Right lobe of liver (tissue), 6 donors: ENCODE measurements at regions not wholly inside any gene's neighbourhood (a gene's known extent, or its start where the extent isn't known, plus 50 kb on each side); places are given as distances from the start of the nearest gene placed in this dataset.

Source experiments
- ATAC-seq, 4 donors: fragments of 200-7000 bp; cut with Tn5 transposase; one replicate each; pipeline ENCODE4 v1.9.1; 2020; ENCODE audit warnings: mild to moderate bottlenecking in 4 of 4, moderate library complexity in 4 of 4
- DNase-seq, 3 donors: peaks; one replicate each; pipeline ENCODE4 v3.0.0-alpha.2; 2020
- H3K27ac ChIP-seq, 3 donors: fragments of 200-600 bp; one replicate each; pipeline ENCODE4 v1.8.0; 2022
- H3K27me3 ChIP-seq, 2 donors: fragments of 200-600 bp; one replicate each; pipeline ENCODE4 v1.8.0; 2022
- H3K36me3 ChIP-seq, 4 donors: fragments of 200-600 bp; sonication (generic) in 1 of 4; one replicate each; pipeline versions ENCODE4 v1.5.1 to v1.8.0; 2017 to 2022; ENCODE audit warnings: control low read depth in 1 of 4
- H3K4me1 ChIP-seq, 4 donors: fragments of 200-600 bp; sonication (generic) in 1 of 4; one replicate each; pipeline versions ENCODE4 v1.5.1 to v1.8.0; 2017 to 2022; ENCODE audit warnings: control low read depth in 1 of 4
- H3K4me3 ChIP-seq, 3 donors: fragments of 200-600 bp; one replicate each; pipeline ENCODE4 v1.8.0; 2022
- H3K9me3 ChIP-seq, 4 donors: fragments of 200-600 bp; sonication (generic) in 1 of 4; one replicate each; pipeline versions ENCODE4 v1.5.1 to v1.8.0; 2017 to 2022; ENCODE audit warnings: control low read depth in 1 of 4
- CTCF ChIP-seq, 4 donors: fragments of 200-600 bp in 3 of 4; fragments of 450-650 bp in 1 of 4; IDR thresholded peaks; one replicate each; pipeline versions ENCODE4 v1.5.1 to v1.8.0; 2016 to 2022; ENCODE audit warnings: antibody characterized with exemption in 4 of 4, mild to moderate bottlenecking in 2 of 4
- POLR2A ChIP-seq: fragments of 450-650 bp; IDR thresholded peaks from one replicate; pipeline ENCODE4 v1.6.1; 2017; ENCODE audit warnings: antibody characterized with exemption, mild to moderate bottlenecking
- WGBS: methylation state at CpG from one replicate; pipeline ENCODE4 v1.1.6; 2018; ENCODE audit warnings: low coverage, low lambda C conversion rate; ENCODE audit not compliant: insufficient coverage; ENCODE audit errors: missing lambda C conversion rate; 5-methylcytosine and 5-hydroxymethylcytosine counted together
- intact Hi-C, 2 donors: fragments of 100-400 bp; cut with DNase I; formaldehyde crosslinking; loops; one replicate each; pipeline versions ENCODE4 v1.11.2 to v1.14.1; 2022
- donor health status: DM: no; HTN: yes; CAD: no.
- donor health status: DM: no; HTN: no; CAD: no.
- donor health status: DM: no; HTN: no; CAD: no.
- donor health status: DM: no; HTN: yes; CAD: no.
- donor health status: DM: no; HTN: yes; CAD: no.

GRCh38 chr9:89998633-89999032 lies 393.8 kb downstream of the GADD45G start:
- WGBS, result 83% methylated on average over 3 of the region's 3 CpGs
- no peak for DNase-seq
- H3K27ac ChIP-seq, result peak overlapping the region; percentile 88 to 99 (median 98)
- H3K27me3 ChIP-seq, result no peaks in the 10 kb centered on the region
- H3K4me1 ChIP-seq, result peaks cover 0 to 60% (median 25%) of the 10 kb centered on the region in 4 donors
- ATAC-seq, result no peak
- TF ChIP-seq CTCF (IDR thresholded peaks at IDR 0.05), result no peak
- TF ChIP-seq POLR2A, result no peak
- no peaks in the 10 kb centered on the region for H3K9me3 ChIP-seq
- H3K4me3 ChIP-seq, result no peak overlapping the region
- intact Hi-C loops, result no loop called here
- H3K36me3 ChIP-seq, result no peaks in the 10 kb centered on the region

DNA sequence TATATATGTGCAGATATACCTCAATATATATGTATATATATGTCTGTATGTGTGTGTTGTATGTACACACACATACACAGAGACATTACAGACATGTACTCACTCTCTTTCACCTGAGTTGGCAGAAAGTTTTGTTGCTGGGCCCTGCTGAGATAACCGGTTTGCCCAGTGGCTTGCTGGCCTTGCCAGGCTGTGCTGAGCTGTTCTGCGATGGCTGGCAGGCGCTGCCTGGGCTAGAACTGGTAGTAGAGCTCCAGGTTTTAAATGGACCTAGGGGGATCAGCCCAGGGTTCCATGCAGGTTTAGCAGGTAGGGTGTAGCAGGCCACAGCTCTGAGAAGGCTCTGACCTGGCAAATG lies 394.3 kb downstream of the GADD45G start:
- Histone ChIP-seq H3K4me1 (peaks cover 0 to 56% (median 23%) of the 10 kb centered on the region in 4 donors), H3K27ac (peak overlapping the region; percentile 88 to 99 (median 98)), H3K27me3 (no peaks in the 10 kb centered on the region), H3K9me3 (no peaks in the 10 kb centered on the region), H3K4me3 (no peak overlapping the region), H3K36me3 (no peaks in the 10 kb centered on the region)
- no peak for TF ChIP-seq CTCF (IDR thresholded peaks at IDR 0.05)
- TF ChIP-seq POLR2A, result no peak
- intact Hi-C loops, result no loop called here
- WGBS, result 38% methylated on average over 2 of the region's 3 CpGs
- DNase-seq (peak; percentile 51 to 81 (median 77)), ATAC-seq (peak; percentile 15 to 50 (median 37))

DNA sequence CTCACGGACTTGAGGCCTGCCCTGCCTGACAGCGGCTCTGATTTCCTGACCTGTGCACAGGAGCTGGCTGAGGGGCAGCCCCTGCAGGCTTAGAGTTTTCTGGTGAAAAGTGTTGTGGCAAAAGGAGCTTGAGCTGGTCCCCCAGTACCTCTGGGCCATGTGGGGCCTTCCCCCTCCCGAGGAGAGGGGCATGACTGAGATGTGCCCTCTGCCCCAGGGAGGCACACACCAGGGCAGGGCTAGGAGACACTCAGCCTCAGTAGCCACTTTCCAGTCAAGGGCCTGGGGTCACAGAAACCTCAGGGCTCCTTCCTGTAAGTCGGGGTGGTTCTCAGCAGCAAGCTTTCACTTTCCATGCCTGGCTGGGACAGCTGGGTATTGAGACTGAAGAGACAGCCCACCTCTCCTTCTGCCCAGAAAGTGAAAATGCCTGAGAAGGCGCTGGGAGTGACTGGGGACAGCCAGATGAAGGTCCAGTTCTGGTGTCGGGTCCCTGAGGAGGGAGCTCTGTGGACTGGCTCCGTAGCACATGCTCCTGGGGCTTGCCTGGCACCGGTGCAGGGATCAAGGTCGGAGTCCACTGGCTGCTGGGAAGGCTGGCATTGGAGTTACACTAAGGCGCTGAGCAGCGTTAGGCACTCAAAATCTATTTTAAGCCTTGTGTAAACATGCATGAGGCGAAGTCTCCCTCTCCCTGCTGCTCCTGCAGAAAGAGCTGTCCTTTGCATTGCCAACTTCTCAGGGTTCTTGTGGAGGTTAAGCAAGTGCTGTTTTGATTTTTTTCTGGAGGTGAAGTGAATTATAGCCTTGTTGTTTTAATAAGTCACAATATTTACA lies 394.9 kb downstream of the GADD45G start:
- peak overlapping the region in 2 of 3 donors; percentile 7 to 20 for H3K4me3 ChIP-seq
- H3K27ac ChIP-seq, result peak overlapping the region; percentile 88 to 99 (median 98)
- peak; percentile 50 for TF ChIP-seq POLR2A
- no peak for TF ChIP-seq CTCF (IDR thresholded peaks at IDR 0.05)
- intact Hi-C loops, result no loop called here
- H3K27me3 ChIP-seq, result no peaks in the 10 kb centered on the region
- no peaks in the 10 kb centered on the region for H3K36me3 ChIP-seq
- WGBS, result 0% methylated on average over 6 of the region's 12 CpGs
- ATAC-seq, result peak; percentile 66 to 89 (median 78)
- H3K9me3 ChIP-seq, result no peaks in the 10 kb centered on the region
- H3K4me1 ChIP-seq, result peaks cover 0 to 50% (median 20%) of the 10 kb centered on the region in 4 donors
- peak; percentile 87 to 96 (median 95) for DNase-seq

DNA sequence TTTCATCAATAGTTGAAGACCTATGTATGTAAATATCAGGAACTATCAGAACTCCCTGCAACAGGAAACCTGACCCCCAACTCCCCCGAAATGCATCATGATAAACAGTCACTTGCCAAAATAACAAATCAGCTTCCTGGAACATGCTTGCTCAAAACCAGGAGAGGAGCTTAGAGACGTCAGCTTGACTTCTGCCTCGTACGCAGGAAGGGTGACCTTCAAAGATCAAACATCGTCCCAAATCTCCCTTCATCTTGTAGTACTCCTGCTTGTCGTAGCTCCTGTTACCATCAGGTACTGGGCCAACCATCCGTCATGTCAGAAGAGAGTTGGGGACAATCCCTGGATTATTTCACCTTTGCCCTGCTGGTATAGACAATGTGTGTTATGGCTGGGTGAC lies 396.1 kb downstream of the GADD45G start:
- Histone ChIP-seq H3K27me3 (no peaks in the 10 kb centered on the region), H3K27ac (peak overlapping the region; percentile 88 to 99 (median 98)), H3K4me3 (no peak overlapping the region), H3K9me3 (no peaks in the 10 kb centered on the region), H3K4me1 (peaks cover 0 to 39% (median 15%) of the 10 kb centered on the region in 4 donors), H3K36me3 (no peaks in the 10 kb centered on the region)
- 14% methylated on average over 7 of the region's 7 CpGs for WGBS
- DNase-seq (no peak), ATAC-seq (peak in 1 of 4 donors; percentile 19)
- no peak for TF ChIP-seq POLR2A
- TF ChIP-seq CTCF (IDR thresholded peaks at IDR 0.05), result no peak
- intact Hi-C loops, result no loop called here
